ENCODE measurements at regions not wholly inside any gene's neighbourhood (a gene's known extent, or its start where the extent isn't known, plus 50 kb on each side); places are given as distances from the start of the nearest gene placed in this dataset.

- no peak for TF ChIP-seq CTCF (conservative IDR thresholded peaks at IDR 0.05; ENCODE audit: control insufficient read depth, insufficient read depth, low read depth, low read length)
- H3K4me3 ChIP-seq (ENCODE audit: control insufficient read depth, low read depth, low read length) = no peak overlapping the region
- DNase-seq (ENCODE audit: low read depth) = peak; percentile 2
Measured at GRCh38 chr12:39173726-39174125, 268.3 kb upstream of the CPNE8 start.

GRCh38 chr12:39165338-39165737 is 259.9 kb upstream of the CPNE8 start:
- no peak for TF ChIP-seq CTCF (conservative IDR thresholded peaks at IDR 0.05; ENCODE audit: control insufficient read depth, insufficient read depth, low read depth, low read length)
- H3K4me3 ChIP-seq (ENCODE audit: control insufficient read depth, low read depth, low read length) = no peak overlapping the region
- no peak for DNase-seq (ENCODE audit: low read depth)

- no peak for DNase-seq (ENCODE audit: low read depth)
- TF ChIP-seq CTCF (conservative IDR thresholded peaks at IDR 0.05; ENCODE audit: control insufficient read depth, insufficient read depth, low read depth, low read length) = no peak
Measured at GRCh38 chr12:39161465-39162085, 256.2 kb upstream of the CPNE8 start.

GRCh38 chr12:39157696-39158342 is 252.4 kb upstream of the CPNE8 start:
- TF ChIP-seq CTCF (conservative IDR thresholded peaks at IDR 0.05; ENCODE audit: control insufficient read depth, insufficient read depth, low read depth, low read length) = no peak
- no peak for DNase-seq (ENCODE audit: low read depth)
- H3K4me3 ChIP-seq (ENCODE audit: control insufficient read depth, low read depth, low read length) = no peak overlapping the region

More at GRCh38 chr12:39161465-39162085, 256.2 kb upstream of the CPNE8 start:
- H3K4me3 ChIP-seq (ENCODE audit: control insufficient read depth, low read depth, low read length) = no peak overlapping the region

- TF ChIP-seq CTCF (conservative IDR thresholded peaks at IDR 0.05; ENCODE audit: control insufficient read depth, insufficient read depth, low read depth, low read length) = peak; percentile 52
- peak; percentile 26 for DNase-seq (ENCODE audit: low read depth)
- H3K4me3 ChIP-seq (ENCODE audit: control insufficient read depth, low read depth, low read length) = peak overlapping the region; percentile 44
Measured at GRCh38 chr12:39145175-39145999, 240.0 kb upstream of the CPNE8 start.

GRCh38 chr12:39144613-39145061 is 239.2 kb upstream of the CPNE8 start:
- no peak for DNase-seq (ENCODE audit: low read depth)
- no peak for TF ChIP-seq CTCF (conservative IDR thresholded peaks at IDR 0.05; ENCODE audit: control insufficient read depth, insufficient read depth, low read depth, low read length)
- H3K4me3 ChIP-seq (ENCODE audit: control insufficient read depth, low read depth, low read length) = peak overlapping the region; percentile 44

Measured in fibroblast of mammary gland (primary cell).